Heart left ventricle (tissue), 16 donors: ENCODE measurements at regions not wholly inside any gene's neighbourhood (a gene's known extent, or its start where the extent isn't known, plus 50 kb on each side); places are given as distances from the start of the nearest gene placed in this dataset.
"Not testable (repeated sequence)": the region's sequence is repeated elsewhere in the genome, so short reads cannot be mapped to it uniquely, and the experiment has no call there.

Experiments used
- ATAC-seq, 4 donors: fragments of 200-7000 bp; cut with Tn5 transposase; one replicate each; pipeline ENCODE4 v1.9.1; 2020 to 2022; ENCODE audit warnings: moderate library complexity in 4 of 4, mild to moderate bottlenecking in 3 of 4, moderate number of reproducible peaks in 1 of 4
- DNase-seq, 5 donors: peaks; one replicate each; pipeline ENCODE4 v3.0.0-alpha.2; 2020
- H3K27ac ChIP-seq, 12 donors: fragments of 200-600 bp; sonication (generic) in 4 of 12; one replicate each; pipeline versions ENCODE4 v1.5.0 to v1.8.0; 2016 to 2022; ENCODE audit warnings: mild to moderate bottlenecking in 2 of 12
- H3K27me3 ChIP-seq, 9 donors: fragments of 200-600 bp; sonication (generic) in 2 of 9; one replicate each; pipeline versions ENCODE4 v1.5.1 to v1.8.0; 2016 to 2022; ENCODE audit warnings: mild to moderate bottlenecking in 3 of 9
- H3K36me3 ChIP-seq, 9 donors: fragments of 200-600 bp; sonication (generic) in 2 of 9; one replicate each; pipeline versions ENCODE4 v1.5.0 to v1.8.0; 2018 to 2022; ENCODE audit warnings: mild to moderate bottlenecking in 2 of 9
- H3K4me1 ChIP-seq, 12 donors: fragments of 200-600 bp; sonication (generic) in 4 of 12; one replicate each; pipeline versions ENCODE4 v1.5.0 to v1.8.0; 2016 to 2022; ENCODE audit warnings: mild to moderate bottlenecking in 3 of 12
- H3K4me3 ChIP-seq, 12 donors: fragments of 200-600 bp; sonication (generic) in 4 of 12; one replicate each; pipeline versions ENCODE4 v1.5.0 to v1.8.0; 2017 to 2022; ENCODE audit warnings: mild to moderate bottlenecking in 9 of 12, moderate library complexity in 4 of 12
- H3K9me3 ChIP-seq, 12 donors: fragments of 200-600 bp; sonication (generic) in 4 of 12; one replicate each; pipeline versions ENCODE4 v1.5.0 to v1.8.0; 2016 to 2022; ENCODE audit warnings: mild to moderate bottlenecking in 1 of 12
- POLR2A ChIP-seq, 2 donors: fragments of 450-650 bp; IDR thresholded peaks; one replicate each; pipeline ENCODE4 v1.6.1; 2017; ENCODE audit warnings: antibody characterized with exemption in 2 of 2, mild to moderate bottlenecking in 2 of 2, moderate library complexity in 2 of 2
- whole genome bisulfite sequencing, 4 donors: extraction: QIAGEN DNeasy Blood & Tissue Kit in 2 of 4; methylation state at CpG; one replicate each; pipeline versions ENCODE4 v1.1.5 to v1.1.7; 2013 to 2018; 5-methylcytosine and 5-hydroxymethylcytosine counted together
- intact Hi-C, 10 donors: fragments of 100-400 bp; cut with DNase I; formaldehyde crosslinking; loops; one replicate each; pipeline versions ENCODE4 v1.11.1 to v1.14.2; 2022
- TF ChIP-seq, protein P1 (sequence below), 12 donors: fragments of 200-600 bp; sonication (generic) in 4 of 12; IDR thresholded peaks; one replicate each; pipeline versions ENCODE4 v1.5.0 to v1.8.0; 2018 to 2022; ENCODE audit warnings: antibody characterized with exemption in 12 of 12, mild to moderate bottlenecking in 5 of 12
- donor health status: ischemic (EF 13 %, LVEDD 7.1; RV severe dilation, severe dysfunction).
- donor health status: healthy with polysubstance abuse.
- donor health status: DM: no; HTN: yes; CAD: no.
- donor health status: DM: no; HTN: no; CAD: no.
- donor health status: ischemic (EF 25% LVEDD 6.9; RV normal size, moderate dysfunction).
- donor health status: ischemic (EF 25% LVEDD 5.7; RV mildly dilated, moderate dysfunction).
- donor health status: healthy.
- donor health status: DM: yes; HTN: yes; CAD: no.
- donor health status: ischemic (EF 35%, LVEDD 5.7; RV mildly dilated, moderate dysfunction).
- donor health status: nonischemic (EF 11% LVEDD 7.7; RV severe dilation, severe dysfunction).
- donor health status: DM: yes; HTN: yes; CAD: no.
- donor health status: PGD.
- donor health status: ischemic (EF 29% LVEDD 5.4; RV normal size, mild dysfunction).
- donor health status: nonischemic (EF 23%, LVEDD 6.1; RV moderate dilation, normal function).

DNA sequence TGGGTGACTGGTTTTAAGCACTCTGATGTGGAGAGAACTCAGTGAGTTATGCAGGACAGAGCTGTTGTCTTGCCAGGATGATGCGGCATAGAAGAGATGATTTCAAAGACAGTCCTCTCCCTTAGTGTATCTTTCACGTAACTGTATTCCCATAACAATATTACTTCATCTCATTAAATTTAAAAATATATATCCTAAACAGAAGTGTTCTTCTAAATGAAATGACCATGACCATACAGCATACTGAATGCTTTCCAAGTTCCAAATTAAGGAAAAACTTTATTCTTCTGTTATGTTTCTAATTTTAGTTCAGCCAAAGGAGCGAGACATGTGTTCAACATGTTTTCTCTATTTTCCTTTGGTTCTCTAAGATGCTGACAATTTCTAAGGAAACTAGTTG lies 600.1 kb upstream of the FSHR start:
- Histone ChIP-seq H3K4me3 (no peak overlapping the region), H3K27ac (no peak overlapping the region), H3K4me1 (no peaks in the 10 kb centered on the region), H3K9me3 (no peaks in the 10 kb centered on the region), H3K27me3 (no peaks in the 10 kb centered on the region), H3K36me3 (no peaks in the 10 kb centered on the region)
- WGBS, 4 donors: 67 to 80% (median 68%) methylated on average over 3 of the region's 3 CpGs
- no peak for ATAC-seq
- no peak for TF ChIP-seq POLR2A (IDR thresholded peaks at IDR 0.05)
- TF ChIP-seq, protein P1, sequence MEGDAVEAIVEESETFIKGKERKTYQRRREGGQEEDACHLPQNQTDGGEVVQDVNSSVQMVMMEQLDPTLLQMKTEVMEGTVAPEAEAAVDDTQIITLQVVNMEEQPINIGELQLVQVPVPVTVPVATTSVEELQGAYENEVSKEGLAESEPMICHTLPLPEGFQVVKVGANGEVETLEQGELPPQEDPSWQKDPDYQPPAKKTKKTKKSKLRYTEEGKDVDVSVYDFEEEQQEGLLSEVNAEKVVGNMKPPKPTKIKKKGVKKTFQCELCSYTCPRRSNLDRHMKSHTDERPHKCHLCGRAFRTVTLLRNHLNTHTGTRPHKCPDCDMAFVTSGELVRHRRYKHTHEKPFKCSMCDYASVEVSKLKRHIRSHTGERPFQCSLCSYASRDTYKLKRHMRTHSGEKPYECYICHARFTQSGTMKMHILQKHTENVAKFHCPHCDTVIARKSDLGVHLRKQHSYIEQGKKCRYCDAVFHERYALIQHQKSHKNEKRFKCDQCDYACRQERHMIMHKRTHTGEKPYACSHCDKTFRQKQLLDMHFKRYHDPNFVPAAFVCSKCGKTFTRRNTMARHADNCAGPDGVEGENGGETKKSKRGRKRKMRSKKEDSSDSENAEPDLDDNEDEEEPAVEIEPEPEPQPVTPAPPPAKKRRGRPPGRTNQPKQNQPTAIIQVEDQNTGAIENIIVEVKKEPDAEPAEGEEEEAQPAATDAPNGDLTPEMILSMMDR (IDR thresholded peaks at IDR 0.05): no peak
- intact Hi-C loops: no loop called here
- DNase-seq: no peak

DNA sequence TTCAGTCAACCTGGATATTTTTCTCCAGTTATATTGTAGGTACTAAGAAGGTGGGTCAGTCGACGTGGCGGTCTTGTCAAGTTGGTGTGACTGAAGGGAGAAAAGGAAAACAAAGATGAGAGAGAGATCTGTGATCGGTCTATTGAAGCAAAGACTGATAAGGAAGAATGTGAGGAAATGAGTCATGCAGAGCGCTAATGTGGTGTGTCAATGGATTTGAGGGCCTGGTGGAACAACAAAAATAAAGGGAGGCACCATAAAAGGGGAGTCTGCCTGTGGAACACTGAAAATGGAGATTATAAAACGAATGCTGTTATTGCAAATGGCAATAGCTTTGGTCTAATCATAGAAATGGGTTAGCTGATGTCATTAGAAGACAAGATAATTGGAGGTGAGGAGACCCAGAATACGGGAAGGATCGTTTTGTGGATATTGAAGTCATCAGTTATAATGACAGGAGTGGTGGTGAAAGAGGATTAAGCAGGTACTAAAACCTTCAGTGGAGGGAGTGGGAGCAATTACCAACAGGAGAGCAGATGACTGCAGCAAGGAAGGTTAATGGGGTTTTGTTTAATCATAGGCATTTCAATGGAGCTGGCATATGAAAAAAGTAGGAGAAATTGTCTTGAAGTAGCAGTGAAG lies 599.1 kb upstream of the FSHR start:
- no peak for DNase-seq
- 43 to 50% (median 47%) methylated on average over 8 of the region's 8 CpGs for WGBS, 4 donors
- intact Hi-C loops: no loop called here
- no peak for TF ChIP-seq POLR2A (IDR thresholded peaks at IDR 0.05)
- TF ChIP-seq, protein P1 (IDR thresholded peaks at IDR 0.05): no peak
- no peak for ATAC-seq
- Histone ChIP-seq H3K36me3 (no peaks in the 10 kb centered on the region), H3K27ac (no peak overlapping the region), H3K9me3 (no peaks in the 10 kb centered on the region), H3K4me1 (no peaks in the 10 kb centered on the region), H3K4me3 (no peak overlapping the region), H3K27me3 (no peaks in the 10 kb centered on the region)

DNA sequence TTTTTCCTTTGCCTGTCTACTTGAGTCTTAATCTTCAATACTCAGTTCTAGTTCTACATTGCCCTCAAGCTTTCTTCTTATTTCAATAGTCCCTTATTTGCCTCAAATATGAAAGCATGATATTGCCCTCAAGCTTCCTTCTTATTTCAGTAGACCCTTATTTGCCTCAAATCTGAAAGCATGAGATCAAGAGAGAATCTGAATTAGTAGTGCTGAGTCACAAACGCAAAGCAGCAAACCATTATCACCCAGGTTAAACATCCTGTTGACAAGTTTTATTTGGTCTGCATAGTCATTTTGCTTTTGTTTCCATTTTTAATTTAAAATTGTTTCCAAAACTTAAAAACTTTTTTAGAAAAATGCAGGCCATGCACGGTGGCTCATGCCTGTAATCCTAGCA lies 583.3 kb upstream of the FSHR start:
- intact Hi-C loops: no loop called here
- ATAC-seq (no peak), DNase-seq (no peak)
- Histone ChIP-seq H3K27ac (no peak overlapping the region), H3K4me3 (no peak overlapping the region), H3K9me3 (peaks cover 0 to 9% (median 0%) of the 10 kb centered on the region in 12 donors), H3K27me3 (no peaks in the 10 kb centered on the region), H3K36me3 (no peaks in the 10 kb centered on the region), H3K4me1 (no peaks in the 10 kb centered on the region)
- no peak for TF ChIP-seq POLR2A (IDR thresholded peaks at IDR 0.05)
- TF ChIP-seq, protein P1 (IDR thresholded peaks at IDR 0.05): no peak
- WGBS, 4 donors: 77 to 85% (median 82%) methylated on average over 2 of the region's 2 CpGs

DNA sequence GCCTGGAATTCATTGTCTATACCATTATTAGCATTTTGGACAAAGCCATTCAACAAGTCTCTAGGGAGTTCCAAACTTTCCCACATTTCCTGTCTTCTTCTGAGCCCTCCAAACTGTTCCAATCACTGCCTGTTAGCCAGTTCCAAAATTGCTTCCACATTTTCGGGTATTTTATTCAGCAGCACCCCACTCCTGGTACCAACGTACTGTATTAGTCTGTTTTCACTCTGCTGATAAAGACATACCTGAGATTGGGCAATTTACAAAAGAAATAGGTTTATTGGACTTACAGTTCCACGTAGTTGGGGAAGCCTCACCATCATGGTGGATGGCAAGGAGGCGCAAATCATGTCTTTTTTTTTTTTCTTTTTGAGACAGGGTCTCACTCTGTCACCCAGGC lies 578.6 kb upstream of the FSHR start:
- 84 to 89% (median 88%) methylated on average over 4 of the region's 4 CpGs for WGBS, 4 donors
- ATAC-seq, H3K27ac ChIP-seq, DNase-seq, intact Hi-C loops, H3K36me3 ChIP-seq, H3K27me3 ChIP-seq, H3K4me1 ChIP-seq, H3K9me3 ChIP-seq, H3K4me3 ChIP-seq: not testable (repeated sequence)

DNA sequence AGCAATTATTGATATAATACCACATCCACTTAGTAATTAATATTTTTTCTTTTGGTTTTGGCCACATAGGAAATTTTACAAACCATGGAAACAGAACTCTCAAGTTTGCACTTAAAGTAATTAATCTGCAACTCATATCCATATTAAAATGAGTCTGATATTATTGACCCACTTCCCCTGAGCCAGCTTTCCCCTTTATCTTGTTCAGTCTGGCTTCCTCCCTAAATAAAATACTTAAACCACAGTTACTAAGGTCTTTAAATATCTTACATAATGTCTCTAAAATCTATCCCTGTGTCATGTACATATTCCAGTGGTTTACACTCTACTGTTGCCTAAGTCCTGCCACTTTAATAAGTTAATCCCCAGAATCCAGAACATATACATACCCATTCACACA lies 564.9 kb upstream of the FSHR start:
- H3K9me3 ChIP-seq: peaks cover 0 to 2% (median 0%) of the 10 kb centered on the region in 12 donors
- DNase-seq: no peak
- no peak for ATAC-seq

More for the DNA sequence above, 564.9 kb upstream of the FSHR start:
- Histone ChIP-seq H3K27ac (no peak overlapping the region), H3K27me3 (no peaks in the 10 kb centered on the region), H3K36me3 (no peaks in the 10 kb centered on the region), H3K4me3 (no peak overlapping the region), H3K4me1 (no peaks in the 10 kb centered on the region)
- TF ChIP-seq POLR2A (IDR thresholded peaks at IDR 0.05): no peak
- TF ChIP-seq, protein P1 (IDR thresholded peaks at IDR 0.05): no peak
- intact Hi-C loops: no loop called here
